SK-MEL-5 (cell line): ENCODE measurements at regions not wholly inside any gene's neighbourhood (a gene's known extent, or its start where the extent isn't known, plus 50 kb on each side); places are given as distances from the start of the nearest gene placed in this dataset.
A peak's percentile ranks its signal among the peaks of the same experiment; 100 is the strongest.
"Not testable (repeated sequence)": the region's sequence is repeated elsewhere in the genome, so short reads cannot be mapped to it uniquely, and the experiment has no call there.

Experiments used
- DNase-seq: peaks from one replicate; pipeline ENCODE4 v3.0.0-alpha.2; 2016; ENCODE audit warnings: low read depth, low spot score
- in situ Hi-C: cut with HindIII; loops from 2 replicates; pipeline ENCODE4 v1.10.0; 2016; ENCODE audit warnings: low sequenced_read_pairs, high pct_unique_total_duplicates, low pct_unique_long_range_greater_than_20kb

- in situ Hi-C loops, result no loop called here
- DNase-seq, result no peak
Measured at GRCh38 chr7:125126376-125126775, 196.8 kb upstream of the POT1 start.

- DNase-seq, result no peak
- in situ Hi-C loops, result no loop called here
Measured at GRCh38 chr7:125125315-125125714, 195.7 kb upstream of the POT1 start.

- no peak for DNase-seq
- in situ Hi-C loops, result no loop called here
Measured at GRCh38 chr7:125122173-125122572, 192.5 kb upstream of the POT1 start.

GRCh38 chr7:125119559-125120115 is 190.0 kb upstream of the POT1 start:
- in situ Hi-C loops, result no loop called here
- DNase-seq, result no peak

- no peak for DNase-seq
- in situ Hi-C loops, result no loop called here
Measured at GRCh38 chr7:125118444-125118843, 188.8 kb upstream of the POT1 start.

DNA sequence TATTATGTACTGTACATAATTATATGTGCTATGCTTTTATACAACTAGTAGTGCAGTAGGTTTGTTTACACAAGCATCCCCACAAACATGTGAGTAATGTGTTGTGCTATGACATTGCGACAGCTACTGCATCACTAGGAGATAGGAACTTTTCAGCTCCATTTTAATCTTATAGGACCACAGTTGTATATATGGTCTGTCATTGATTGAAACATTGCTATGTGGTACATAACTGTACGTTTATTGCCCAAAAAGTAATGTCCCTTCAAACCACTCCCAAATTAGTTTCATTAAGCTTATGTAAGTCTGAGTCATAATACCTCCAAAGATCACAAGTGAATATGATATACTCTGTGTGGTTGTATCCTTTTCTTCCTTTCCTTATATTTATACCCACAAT is 183.2 kb upstream of the POT1 start:
- DNase-seq, result no peak
- in situ Hi-C loops, result no loop called here

DNA sequence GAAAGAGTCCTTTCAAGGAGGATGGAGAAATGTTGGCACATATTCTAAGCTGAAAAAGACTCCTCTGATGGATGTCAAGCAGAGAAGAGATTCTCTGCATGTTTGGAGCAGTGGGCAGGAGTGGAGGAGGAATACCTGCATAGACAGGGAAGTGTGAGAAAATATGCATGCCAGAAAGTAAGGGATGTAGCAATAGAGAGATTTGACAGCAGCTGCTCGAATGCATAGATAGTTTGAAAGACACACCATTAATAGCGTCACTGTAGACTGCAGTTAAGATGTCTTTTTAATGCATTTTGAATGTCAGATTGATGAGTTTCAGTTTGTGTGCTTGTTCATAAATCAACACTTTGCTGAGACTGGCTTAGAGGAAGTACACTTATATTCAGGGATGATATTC is 169.9 kb upstream of the POT1 start:
- in situ Hi-C loops, result no loop called here
- DNase-seq, result no peak

DNA sequence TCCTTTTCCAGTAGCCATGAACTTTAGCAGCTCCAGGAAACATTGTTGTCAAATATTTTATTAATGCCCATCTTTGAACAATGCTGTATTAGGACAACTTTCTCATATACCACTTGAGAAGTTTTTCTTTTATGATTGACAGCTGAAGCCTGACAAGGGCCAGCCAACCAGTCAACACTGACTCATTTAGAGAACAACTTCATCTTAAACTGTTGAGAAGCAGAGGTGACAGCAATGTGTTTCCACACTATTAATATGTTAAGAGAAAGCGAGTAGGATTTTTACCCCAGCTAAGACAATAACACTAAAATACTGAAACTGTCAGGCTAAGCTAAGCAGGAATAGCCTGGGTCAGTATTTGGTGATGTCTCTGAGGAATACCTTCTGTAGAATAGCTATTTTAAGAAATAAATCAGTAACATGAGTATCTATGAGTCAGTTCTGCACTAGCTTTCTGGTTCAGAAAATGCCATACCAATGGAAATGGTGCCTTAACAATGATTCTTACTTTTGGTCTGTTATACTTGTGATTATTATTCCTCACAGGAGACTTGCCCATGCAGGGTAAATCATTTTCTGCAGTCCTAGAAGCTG is 168.8 kb upstream of the POT1 start:
- no peak for DNase-seq
- in situ Hi-C loops, result no loop called here

DNA sequence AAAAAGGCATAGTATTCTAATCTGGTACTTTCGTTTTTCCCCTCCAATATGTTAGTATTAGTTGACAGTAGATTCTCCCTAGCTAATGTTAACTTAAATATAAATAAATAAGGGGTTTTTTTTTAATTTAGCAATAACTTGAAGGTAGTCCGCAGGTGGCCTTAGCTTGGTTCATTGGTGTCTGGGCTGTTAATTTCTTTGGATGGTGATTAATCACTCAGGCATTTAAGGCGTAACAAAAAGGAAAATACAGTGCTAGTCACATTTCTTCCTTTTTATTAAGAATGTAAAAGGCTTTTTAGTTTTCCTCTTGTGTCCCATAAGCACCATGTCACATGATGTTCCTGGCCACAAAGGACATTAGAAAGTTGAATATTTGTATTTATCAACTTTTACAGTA is 161.0 kb upstream of the POT1 start:
- no peak for DNase-seq
- in situ Hi-C loops, result no loop called here

GRCh38 chr7:125089171-125089570 is 159.5 kb upstream of the POT1 start:
- in situ Hi-C loops, result no loop called here
- no peak for DNase-seq

DNA sequence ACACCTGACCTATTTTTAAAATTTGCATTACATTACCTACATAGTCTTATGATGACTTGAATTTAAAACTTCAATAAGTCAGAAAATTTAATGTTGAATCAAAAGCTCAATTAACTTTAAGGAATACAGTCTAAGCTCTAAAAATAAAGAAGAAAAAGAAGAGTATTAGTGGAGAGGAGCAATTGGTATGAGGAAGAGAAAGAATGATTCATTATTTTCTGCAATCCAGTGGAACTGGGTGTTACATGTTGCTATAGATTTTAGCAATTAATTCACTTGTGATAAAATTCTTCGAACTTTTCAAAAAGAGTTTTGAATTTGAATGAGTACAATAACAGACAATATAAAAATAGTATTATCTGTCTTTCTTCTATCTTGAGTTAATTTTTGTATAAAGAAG is 158.9 kb upstream of the POT1 start:
- in situ Hi-C loops, result no loop called here
- DNase-seq, result no peak

GRCh38 chr7:125085084-125085483 is 155.5 kb upstream of the POT1 start:
- in situ Hi-C loops, result no loop called here
- DNase-seq, result no peak

DNA sequence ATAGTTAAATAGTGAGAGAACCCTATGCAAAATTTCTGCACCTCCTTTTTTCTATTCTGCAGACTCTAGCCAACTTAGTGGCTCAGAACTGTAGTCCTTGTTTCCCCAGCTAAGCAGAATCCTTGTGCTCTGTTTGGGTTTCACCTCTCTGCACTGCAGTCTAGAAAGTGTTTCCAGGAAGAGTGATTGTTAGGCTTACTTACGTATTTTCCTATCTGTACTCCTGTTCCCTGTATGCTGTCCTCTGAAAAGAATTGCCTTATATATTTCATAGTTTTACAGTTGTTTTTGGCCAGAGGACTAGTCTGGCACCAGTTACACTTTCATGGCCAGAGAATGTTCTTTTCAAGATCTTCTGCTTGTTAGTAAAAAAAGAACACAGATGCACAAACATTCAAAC is 154.6 kb upstream of the POT1 start:
- in situ Hi-C loops, result no loop called here

DNA sequence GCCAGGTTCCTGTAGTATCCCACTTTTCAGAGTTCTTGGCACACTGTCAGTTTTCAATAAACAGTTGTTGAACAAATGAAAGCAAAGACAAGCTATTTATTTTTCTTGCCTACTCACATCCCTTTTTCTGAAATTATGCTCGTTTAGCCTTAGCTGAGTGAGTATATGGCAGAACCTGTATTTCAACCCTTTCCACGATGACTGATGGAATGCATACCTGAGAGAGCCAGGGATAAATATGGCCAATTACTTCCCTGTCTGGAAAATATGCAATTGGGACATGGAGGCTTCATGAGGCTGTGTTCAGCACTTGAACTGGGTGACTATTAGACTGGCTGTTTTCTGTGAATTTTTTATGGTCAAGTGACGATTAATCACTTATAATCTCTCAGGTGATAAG is 144.5 kb upstream of the POT1 start:
- in situ Hi-C loops, result no loop called here
- no peak for DNase-seq

More for the DNA sequence above, 154.6 kb upstream of the POT1 start:
- DNase-seq, result no peak

GRCh38 chr7:125065546-125065945 is 135.9 kb upstream of the POT1 start:
- no peak for DNase-seq
- in situ Hi-C loops, result no loop called here

DNA sequence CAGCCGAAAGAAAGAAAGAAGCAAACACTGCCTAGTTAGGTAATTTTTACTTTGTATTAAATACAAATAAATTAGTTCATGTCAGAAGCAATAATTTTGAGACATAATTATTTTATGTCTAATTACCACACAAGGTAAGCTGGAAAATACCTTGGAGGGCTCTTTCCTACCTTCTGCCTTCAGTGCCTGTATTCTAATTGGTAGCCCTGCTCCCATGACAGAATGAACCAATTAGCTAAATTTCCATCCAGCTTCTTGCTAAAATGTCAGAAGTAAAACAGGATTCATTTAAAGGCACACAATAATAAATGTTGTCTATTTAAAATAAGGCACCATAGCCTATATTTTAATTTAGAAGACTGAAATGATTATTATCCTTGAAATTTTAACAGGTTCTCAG is 135.4 kb upstream of the POT1 start:
- no peak for DNase-seq
- in situ Hi-C loops, result no loop called here

DNA sequence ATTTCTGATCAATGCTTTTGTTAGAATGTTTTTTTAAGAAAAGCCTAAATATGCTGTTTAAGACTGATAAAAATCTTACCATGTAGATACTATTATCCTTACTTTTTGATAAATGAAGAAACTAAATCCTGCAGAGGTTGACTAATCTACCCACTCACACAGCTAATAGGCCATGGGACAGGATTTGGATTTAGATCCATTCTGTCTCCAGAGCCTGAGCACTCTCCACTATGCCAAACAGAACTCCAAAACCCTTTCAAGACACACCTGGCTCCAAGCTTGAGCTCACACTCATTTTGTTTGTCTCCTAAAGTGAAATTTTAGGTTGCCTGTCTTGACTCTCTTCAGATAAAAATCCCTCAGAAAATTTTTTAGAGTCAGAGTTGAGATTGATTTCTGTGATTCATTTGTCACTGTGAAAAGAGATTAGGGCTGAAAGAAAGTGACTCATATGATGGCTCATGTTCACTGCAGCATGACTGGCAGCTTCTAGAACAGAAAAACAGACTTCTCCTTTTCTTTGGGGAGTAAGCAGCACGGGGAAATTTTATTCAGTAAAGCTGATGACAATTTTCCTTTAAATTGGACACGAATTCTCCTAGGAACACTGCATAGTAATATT is 132.3 kb upstream of the POT1 start:
- in situ Hi-C loops, result no loop called here
- no peak for DNase-seq

DNA sequence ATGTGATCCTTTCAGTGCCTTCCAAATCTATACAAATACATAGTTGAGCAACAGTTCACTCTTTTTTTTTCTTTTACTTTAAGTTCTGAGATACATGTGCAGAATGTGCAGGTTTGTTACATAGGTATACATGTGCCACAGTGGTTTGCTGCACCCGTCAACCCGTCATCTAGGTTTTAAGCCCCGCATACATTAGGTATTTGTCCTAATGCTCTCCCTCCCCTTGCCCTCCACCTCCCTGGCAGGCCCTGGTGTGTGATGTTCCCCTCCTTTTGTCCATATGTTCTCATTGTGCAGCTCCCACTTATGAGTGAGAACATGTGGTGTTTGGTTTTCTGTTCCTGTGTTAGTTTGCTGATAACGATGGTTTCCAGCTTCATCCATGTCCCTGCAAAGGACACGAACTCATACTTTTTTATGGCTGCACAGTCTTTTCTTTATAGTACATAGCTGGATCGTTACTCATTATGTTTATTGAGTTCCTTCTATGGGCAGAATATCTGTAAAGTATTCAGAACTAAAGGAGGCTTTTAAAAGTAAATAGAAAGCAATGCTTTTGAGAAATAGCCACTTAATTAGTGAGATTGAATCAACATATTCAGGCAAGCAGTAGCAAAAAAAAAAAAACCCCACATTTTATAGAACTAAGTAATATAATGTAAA is 131.6 kb upstream of the POT1 start:
- DNase-seq, in situ Hi-C loops: not testable (repeated sequence)

- in situ Hi-C loops, result no loop called here
- DNase-seq, result peak; percentile 45
Measured at GRCh38 chr7:125059861-125060456, 130.3 kb upstream of the POT1 start.
